HEK293 (cell line): ENCODE measurements at regions not wholly inside any gene's neighbourhood (a gene's known extent, or its start where the extent isn't known, plus 50 kb on each side); places are given as distances from the start of the nearest gene placed in this dataset.

Source experiments
- GFI1B ChIP-seq: fragments of 450-650 bp; formaldehyde crosslinking; IDR thresholded peaks from 2 replicates; pipeline ENCODE4 v1.5.1; 2016; ENCODE audit warnings: missing biosample characterization, missing genetic modification characterization
- ZBTB1 ChIP-seq: fragments of 450-650 bp; formaldehyde crosslinking; IDR thresholded peaks from 2 replicates; pipeline ENCODE4 v1.5.1; 2016; ENCODE audit warnings: missing biosample characterization, missing genetic modification characterization
- TF ChIP-seq, protein P1 (sequence below): fragments of 450-650 bp; formaldehyde crosslinking; IDR thresholded peaks from 2 replicates; pipeline ENCODE4 v1.5.1; 2016; ENCODE audit warnings: missing biosample characterization, missing genetic modification characterization

DNA sequence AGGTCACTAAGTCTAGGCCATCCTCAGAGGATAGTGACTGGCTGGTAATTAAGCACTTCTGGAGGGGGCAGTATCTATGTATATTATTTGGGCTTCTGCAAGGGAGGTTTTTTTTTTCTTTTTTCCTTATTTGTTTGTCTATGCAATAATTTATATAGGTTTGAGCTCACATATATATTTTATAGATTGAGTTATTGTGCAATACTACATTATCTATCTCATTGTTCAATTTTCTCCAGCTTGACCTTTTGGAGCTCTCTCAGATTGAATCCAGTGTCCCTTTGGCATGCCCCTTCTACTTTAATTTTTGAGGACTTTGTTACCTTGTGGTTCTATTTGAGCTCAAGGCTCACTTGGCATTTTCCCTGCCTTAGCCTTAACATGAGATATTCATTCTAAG is 852.1 kb downstream of the KCNT2 start:
- TF ChIP-seq, protein P1, sequence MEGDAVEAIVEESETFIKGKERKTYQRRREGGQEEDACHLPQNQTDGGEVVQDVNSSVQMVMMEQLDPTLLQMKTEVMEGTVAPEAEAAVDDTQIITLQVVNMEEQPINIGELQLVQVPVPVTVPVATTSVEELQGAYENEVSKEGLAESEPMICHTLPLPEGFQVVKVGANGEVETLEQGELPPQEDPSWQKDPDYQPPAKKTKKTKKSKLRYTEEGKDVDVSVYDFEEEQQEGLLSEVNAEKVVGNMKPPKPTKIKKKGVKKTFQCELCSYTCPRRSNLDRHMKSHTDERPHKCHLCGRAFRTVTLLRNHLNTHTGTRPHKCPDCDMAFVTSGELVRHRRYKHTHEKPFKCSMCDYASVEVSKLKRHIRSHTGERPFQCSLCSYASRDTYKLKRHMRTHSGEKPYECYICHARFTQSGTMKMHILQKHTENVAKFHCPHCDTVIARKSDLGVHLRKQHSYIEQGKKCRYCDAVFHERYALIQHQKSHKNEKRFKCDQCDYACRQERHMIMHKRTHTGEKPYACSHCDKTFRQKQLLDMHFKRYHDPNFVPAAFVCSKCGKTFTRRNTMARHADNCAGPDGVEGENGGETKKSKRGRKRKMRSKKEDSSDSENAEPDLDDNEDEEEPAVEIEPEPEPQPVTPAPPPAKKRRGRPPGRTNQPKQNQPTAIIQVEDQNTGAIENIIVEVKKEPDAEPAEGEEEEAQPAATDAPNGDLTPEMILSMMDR: no peak
- TF ChIP-seq GFI1B (tag by site-specific recombination) (no peak), ZBTB1 (tag by site-specific recombination) (no peak)
